Panc1 (cell line): ENCODE measurements at regions not wholly inside any gene's neighbourhood (a gene's known extent, or its start where the extent isn't known, plus 50 kb on each side); places are given as distances from the start of the nearest gene placed in this dataset.

ENCODE experiments used
- ATAC-seq: fragments of 200-7000 bp; cut with Tn5 transposase; 2 replicates; pipeline ENCODE4 v1.9.1; 2020; ENCODE audit warnings: mild to moderate bottlenecking, moderate library complexity
- BruUV-seq: library from RNA; stranded (reverse); fragments of 400-500 nt; replicated peaks from 2 replicates; lab custom pipeline; 2021; lab: Mats Ljungman, UMichigan
- CTCF ChIA-PET: fragments of 300-600 bp; sonication (Branson Sonifier 250); formaldehyde crosslinking; loops from one replicate; lab custom pipeline; 2022; ENCODE audit warnings: antibody characterized with exemption; lab: Charles Lee
- POLR2A ChIA-PET: fragments of 300-600 bp; sonication (Branson Sonifier 250); formaldehyde crosslinking; loops from one replicate; lab custom pipeline; 2022; ENCODE audit warnings: antibody characterized with exemption; lab: Charles Lee
- DNase-seq: peaks from one replicate; pipeline ENCODE4 v3.0.0-alpha.2; 2010; ENCODE audit warnings: low read depth, low spot score
- H3K27ac ChIP-seq: 2 replicates; pipeline ENCODE4 v1.5.1; 2011; ENCODE audit warnings: mild to moderate bottlenecking, low read length, inconsistent platforms
- H3K27me3 ChIP-seq: fragments of 200-500 bp; sonication (Bioruptor generic); 2 replicates; pipeline ENCODE4 v1.6.0; 2014; ENCODE audit warnings: low read length, inconsistent platforms; ENCODE audit not compliant: control insufficient read depth, insufficient read depth
- H3K36me3 ChIP-seq: fragments of 200-500 bp; sonication (Bioruptor generic); 2 replicates; pipeline ENCODE4 v1.5.1; 2014; ENCODE audit warnings: inconsistent platforms, mild to moderate bottlenecking, low read length, moderate library complexity; ENCODE audit not compliant: control insufficient read depth, insufficient read depth
- H3K4me1 ChIP-seq: 2 replicates; pipeline ENCODE4 v1.5.1; 2011; ENCODE audit warnings: inconsistent platforms, mild to moderate bottlenecking, low read length, moderate library complexity; ENCODE audit not compliant: control insufficient read depth, insufficient read depth
- H3K4me3 ChIP-seq, 2 experiments: 2 replicates each; pipeline ENCODE4 v1.5.1; 2011 to 2012; ENCODE audit warnings: low read depth in 2 of 2, low read length in 2 of 2, mild to moderate bottlenecking in 2 of 2, inconsistent platforms in 1 of 2, moderate library complexity in 1 of 2
- H3K9me3 ChIP-seq: fragments of 200-500 bp; sonication (Bioruptor generic); 2 replicates; pipeline ENCODE4 v1.5.1; 2014; ENCODE audit warnings: low read depth, mild to moderate bottlenecking, inconsistent platforms, low read length, moderate library complexity; ENCODE audit not compliant: control insufficient read depth, insufficient read depth
- CTCF ChIP-seq: fragments of 450-650 bp; IDR thresholded peaks from 2 replicates; pipeline ENCODE4 v1.5.1; 2017; ENCODE audit warnings: mild to moderate bottlenecking
- POLR2AphosphoS5 ChIP-seq: IDR thresholded peaks from 2 replicates; pipeline ENCODE4 v1.6.1; 2012; ENCODE audit warnings: mild to moderate bottlenecking, low read depth, low read length, moderate library complexity
- REST ChIP-seq, 2 experiments: IDR thresholded peaks; 2 replicates each; pipeline ENCODE4 v1.6.1; 2011 to 2012; ENCODE audit warnings: low read depth in 2 of 2, control low read depth in 1 of 2, low read length in 1 of 2, mild to moderate bottlenecking in 1 of 2, moderate library complexity in 1 of 2; ENCODE audit not compliant: insufficient read depth in 1 of 2
- SIN3A ChIP-seq: IDR thresholded peaks from 2 replicates; pipeline ENCODE4 v1.6.1; 2012; ENCODE audit warnings: low read depth, mild to moderate bottlenecking, low read length, moderate library complexity, borderline replicate concordance; ENCODE audit not compliant: insufficient read depth
- TCF7L2 ChIP-seq: IDR thresholded peaks from 2 replicates; pipeline ENCODE4 v1.6.1; 2011; ENCODE audit warnings: mild to moderate bottlenecking, low read depth, low read length, inconsistent platforms
- in situ Hi-C: cut with HindIII; loops from 2 replicates; pipeline ENCODE4 v1.10.0; 2016; ENCODE audit warnings: low sequenced_read_pairs, low pct_unique_long_range_greater_than_20kb
- intact Hi-C: fragments of 100-400 bp; cut with micrococcal nuclease; formaldehyde crosslinking; loops from one replicate; pipeline ENCODE4 v1.10.0; 2022; ENCODE audit not compliant: unreplicated experiment

GRCh38 chr9:89807101-89807395 lies 202.2 kb downstream of the GADD45G start:
- intact Hi-C loops: no loop called here
- Histone ChIP-seq H3K27ac (no peak overlapping the region), H3K4me3 (no peak overlapping the region), H3K27me3 (no peaks in the 10 kb centered on the region), H3K9me3 (no peaks in the 10 kb centered on the region), H3K36me3 (no peaks in the 10 kb centered on the region), H3K4me1 (no peaks in the 10 kb centered on the region)
- in situ Hi-C loops: no loop called here
- TF ChIP-seq SIN3A (no peak), CTCF (no peak), REST (IDR thresholded peaks at IDR 0.05; ENCODE audit: insufficient read depth in 1 of 2, low read depth in 2 of 2, low read length in 1 of 2) (no peak), POLR2AphosphoS5 (no peak), TCF7L2 (no peak)
- BruUV-seq: no TSS peak
- DNase-seq (no peak), ATAC-seq (no peak)
- ChIA-PET CTCF (no interaction called here), POLR2A (no interaction called here)

GRCh38 chr9:89807682-89808075 lies 202.9 kb downstream of the GADD45G start:
- Histone ChIP-seq H3K9me3 (no peaks in the 10 kb centered on the region), H3K27ac (no peak overlapping the region), H3K27me3 (no peaks in the 10 kb centered on the region), H3K4me3 (no peak overlapping the region), H3K36me3 (no peaks in the 10 kb centered on the region), H3K4me1 (no peaks in the 10 kb centered on the region)
- intact Hi-C loops: no loop called here
- no peak for TF ChIP-seq SIN3A
- DNase-seq: no peak
- CTCF ChIA-PET: no interaction called here
- ATAC-seq: no peak
- POLR2A ChIA-PET: no interaction called here
- no TSS peak for BruUV-seq
- in situ Hi-C loops: no loop called here

- ChIA-PET CTCF (no interaction called here), POLR2A (no interaction called here)
- Histone ChIP-seq H3K27ac (no peak overlapping the region), H3K36me3 (no peaks in the 10 kb centered on the region), H3K4me1 (no peaks in the 10 kb centered on the region), H3K9me3 (no peaks in the 10 kb centered on the region), H3K4me3 (no peak overlapping the region), H3K27me3 (no peaks in the 10 kb centered on the region)
- no TSS peak for BruUV-seq
- ATAC-seq: no peak
- intact Hi-C loops: no loop called here
- in situ Hi-C loops: no loop called here
- no peak for TF ChIP-seq TCF7L2
- TF ChIP-seq CTCF: no peak
- no peak for TF ChIP-seq REST (IDR thresholded peaks at IDR 0.05; ENCODE audit: insufficient read depth in 1 of 2, low read depth in 2 of 2, low read length in 1 of 2)
- no peak for TF ChIP-seq SIN3A
- no peak for TF ChIP-seq POLR2AphosphoS5
- no peak for DNase-seq
Observed at GRCh38 chr9:89808076-89808755, 203.4 kb downstream of the GADD45G start.
